ENCODE measurements at regions not wholly inside any gene's neighbourhood (a gene's known extent, or its start where the extent isn't known, plus 50 kb on each side); places are given as distances from the start of the nearest gene placed in this dataset.

DNA sequence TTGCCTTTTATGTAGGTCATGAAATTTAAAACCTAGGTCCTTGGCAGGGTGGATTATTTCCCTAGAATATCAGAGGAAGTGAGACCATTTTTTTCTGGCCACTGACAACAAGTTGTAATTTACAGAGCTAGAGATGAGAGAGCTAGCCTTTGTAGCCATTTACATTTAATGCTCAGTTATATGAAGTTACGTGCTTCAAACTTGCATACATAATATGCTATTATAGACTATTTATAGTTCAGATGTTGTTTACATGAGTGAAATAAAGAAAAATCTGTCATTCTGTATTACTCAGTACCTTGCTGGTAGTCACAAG is 234.9 kb upstream of the MBL2 start:
- no peak overlapping the region for H3K4me3 ChIP-seq (ENCODE audit: low read length)
- H3K27me3 ChIP-seq (ENCODE audit: control insufficient read depth, insufficient read depth, low read length) = no peaks in the 10 kb centered on the region
- no peak for DNase-seq
- no peaks in the 10 kb centered on the region for H3K9me3 ChIP-seq (replicated peaks; ENCODE audit: control insufficient read depth, low read depth, low read length)
- no peaks in the 10 kb centered on the region for H3K4me1 ChIP-seq (ENCODE audit: control insufficient read depth, insufficient read depth, low read length)
- no CpG with 5 or more reads among the region's 1 CpG for WGBS (ENCODE audit: insufficient coverage)
- no peak overlapping the region for H3K27ac ChIP-seq (ENCODE audit: low read length)
- H3K36me3 ChIP-seq (ENCODE audit: control insufficient read depth, insufficient read depth, low read length) = no peaks in the 10 kb centered on the region

DNA sequence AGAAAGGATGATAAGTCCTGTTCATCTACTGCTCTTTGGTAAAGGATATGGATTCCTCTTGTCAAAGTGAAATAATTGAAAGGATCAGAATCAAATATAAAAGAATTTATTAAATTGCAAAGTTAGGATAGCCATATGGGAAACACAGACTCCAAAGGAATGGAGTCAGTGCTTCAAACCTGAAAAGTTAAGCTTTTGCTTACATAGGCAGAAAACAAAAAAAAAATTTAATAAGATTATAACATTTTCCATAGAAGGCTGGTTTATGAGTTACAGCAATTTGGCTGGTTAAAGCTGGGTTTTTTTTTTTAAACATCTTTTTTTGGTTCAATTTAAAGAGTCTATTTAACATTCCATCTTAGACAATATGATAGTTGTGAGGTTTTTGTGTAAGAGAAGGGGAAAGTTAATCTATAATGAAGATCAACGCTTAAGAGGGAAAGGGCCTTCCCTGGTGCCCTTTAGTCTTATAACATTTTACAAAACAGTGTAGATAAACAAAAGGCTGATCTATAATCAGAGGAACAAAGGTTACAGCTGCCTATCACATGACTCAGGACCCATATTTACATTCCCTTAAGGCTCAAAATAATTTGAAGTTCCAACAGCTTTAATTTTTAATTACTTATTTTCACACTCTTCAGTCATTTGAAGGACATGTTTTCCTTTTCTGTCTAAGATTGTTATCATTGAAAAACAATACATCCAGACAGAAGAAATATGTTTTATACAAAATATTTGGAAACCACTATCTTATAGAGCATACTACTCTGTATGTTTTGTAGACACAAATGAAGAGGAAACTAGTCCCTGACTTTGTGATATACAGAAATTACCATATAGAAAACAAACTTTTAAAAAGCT is 234.3 kb upstream of the MBL2 start:
- no peaks in the 10 kb centered on the region for H3K9me3 ChIP-seq (replicated peaks; ENCODE audit: control insufficient read depth, low read depth, low read length)
- H3K4me3 ChIP-seq (ENCODE audit: low read length) = no peak overlapping the region
- H3K27me3 ChIP-seq (ENCODE audit: control insufficient read depth, insufficient read depth, low read length) = no peaks in the 10 kb centered on the region
- no peaks in the 10 kb centered on the region for H3K4me1 ChIP-seq (ENCODE audit: control insufficient read depth, insufficient read depth, low read length)
- H3K36me3 ChIP-seq (ENCODE audit: control insufficient read depth, insufficient read depth, low read length) = no peaks in the 10 kb centered on the region
- no peak for DNase-seq
- WGBS (ENCODE audit: insufficient coverage) = no CpG with 5 or more reads among the region's 1 CpG
- H3K27ac ChIP-seq (ENCODE audit: low read length) = no peak overlapping the region

DNA sequence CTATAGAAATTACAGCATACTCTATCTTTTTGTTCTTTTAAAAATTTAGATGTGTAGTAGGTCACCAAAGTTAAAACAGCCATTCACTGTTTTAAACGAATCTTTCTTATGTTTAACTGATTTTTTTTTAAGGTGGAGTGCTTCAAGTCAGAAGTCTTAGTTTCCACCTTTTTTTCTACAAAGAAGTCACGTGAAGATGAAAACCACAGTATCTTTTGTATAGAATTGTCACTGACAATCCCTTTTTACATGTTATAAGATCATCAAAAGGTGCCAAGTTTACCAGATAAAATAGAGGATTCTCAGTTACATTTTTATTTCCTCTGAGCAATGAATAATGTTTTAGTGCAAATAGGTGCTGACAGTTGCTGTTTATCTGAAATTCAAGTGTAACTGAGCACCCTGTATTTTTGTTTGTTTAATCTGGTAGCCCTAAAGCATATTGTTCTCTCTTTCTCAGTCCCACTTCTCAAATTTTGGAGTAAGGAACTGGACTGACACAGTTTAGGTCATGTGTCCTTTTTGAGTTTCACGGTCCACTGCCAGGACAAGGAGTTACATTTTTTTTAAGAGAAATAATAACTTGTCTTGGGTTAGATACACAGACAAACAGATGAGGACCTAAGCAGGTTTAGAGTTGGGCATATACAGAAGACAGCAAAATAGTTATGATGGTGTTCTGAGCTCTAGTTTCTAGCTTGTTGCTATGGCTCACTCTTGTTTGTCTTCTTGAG is 233.2 kb upstream of the MBL2 start:
- no peaks in the 10 kb centered on the region for H3K36me3 ChIP-seq (ENCODE audit: control insufficient read depth, insufficient read depth, low read length)
- no peak overlapping the region for H3K4me3 ChIP-seq (ENCODE audit: low read length)
- no peak overlapping the region for H3K27ac ChIP-seq (ENCODE audit: low read length)
- no peaks in the 10 kb centered on the region for H3K9me3 ChIP-seq (replicated peaks; ENCODE audit: control insufficient read depth, low read depth, low read length)
- no peaks in the 10 kb centered on the region for H3K27me3 ChIP-seq (ENCODE audit: control insufficient read depth, insufficient read depth, low read length)
- DNase-seq = no peak
- H3K4me1 ChIP-seq (ENCODE audit: control insufficient read depth, insufficient read depth, low read length) = no peaks in the 10 kb centered on the region
- 50% methylated on average over 1 of the region's 3 CpGs for WGBS (ENCODE audit: insufficient coverage)

DNA sequence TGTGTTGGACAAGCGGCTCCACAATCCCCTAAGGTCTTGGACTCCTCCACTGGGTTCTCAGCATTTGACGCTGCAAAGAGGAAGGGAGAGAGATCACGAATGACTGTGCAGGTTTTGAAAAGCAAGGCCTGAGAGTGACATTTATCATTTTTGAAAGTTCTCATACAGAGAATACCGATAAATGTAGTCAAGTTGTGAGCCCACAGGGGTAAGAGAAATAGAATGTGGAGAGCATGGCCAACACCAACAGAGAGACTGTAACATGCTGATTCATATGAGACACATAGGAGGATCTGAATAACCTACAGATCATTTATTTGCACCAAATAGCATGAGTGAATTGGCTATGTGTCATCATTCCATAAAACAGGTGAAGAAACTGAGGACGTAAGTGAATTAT is 230.5 kb upstream of the MBL2 start:
- Histone ChIP-seq H3K27ac (ENCODE audit: low read length) (no peak overlapping the region), H3K36me3 (ENCODE audit: control insufficient read depth, insufficient read depth, low read length) (no peaks in the 10 kb centered on the region), H3K4me3 (ENCODE audit: low read length) (no peak overlapping the region), H3K4me1 (ENCODE audit: control insufficient read depth, insufficient read depth, low read length) (no peaks in the 10 kb centered on the region), H3K27me3 (ENCODE audit: control insufficient read depth, insufficient read depth, low read length) (no peaks in the 10 kb centered on the region), H3K9me3 (replicated peaks; ENCODE audit: control insufficient read depth, low read depth, low read length) (no peaks in the 10 kb centered on the region)
- 59% methylated on average over 3 of the region's 5 CpGs for WGBS (ENCODE audit: insufficient coverage)
- DNase-seq = no peak

DNA sequence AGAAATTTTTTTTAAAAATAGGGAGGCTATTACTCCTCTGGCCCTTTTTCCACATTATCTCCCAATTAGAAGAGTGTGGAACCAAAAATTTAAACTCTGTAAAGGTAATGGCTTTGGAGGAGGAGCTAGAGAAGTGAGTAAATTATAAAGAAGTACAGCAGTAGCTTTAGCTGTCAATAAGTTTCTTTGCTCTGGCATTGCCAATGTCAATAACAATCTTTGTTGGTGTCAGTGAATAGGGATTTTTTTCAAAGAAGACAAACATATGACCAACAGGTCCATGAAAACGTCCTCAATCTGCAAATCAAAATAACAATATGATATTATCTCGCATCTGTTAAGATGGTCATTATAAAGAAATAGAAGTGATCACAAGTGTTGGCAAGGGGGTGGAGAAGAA is 227.1 kb upstream of the MBL2 start:
- Histone ChIP-seq H3K36me3 (ENCODE audit: control insufficient read depth, insufficient read depth, low read length) (no peaks in the 10 kb centered on the region), H3K27me3 (ENCODE audit: control insufficient read depth, insufficient read depth, low read length) (no peaks in the 10 kb centered on the region), H3K4me3 (ENCODE audit: low read length) (no peak overlapping the region), H3K4me1 (ENCODE audit: control insufficient read depth, insufficient read depth, low read length) (no peaks in the 10 kb centered on the region), H3K27ac (ENCODE audit: low read length) (no peak overlapping the region), H3K9me3 (replicated peaks; ENCODE audit: control insufficient read depth, low read depth, low read length) (no peaks in the 10 kb centered on the region)
- DNase-seq = no peak
- WGBS (ENCODE audit: insufficient coverage) = no CpG with 5 or more reads among the region's 2 CpGs

DNA sequence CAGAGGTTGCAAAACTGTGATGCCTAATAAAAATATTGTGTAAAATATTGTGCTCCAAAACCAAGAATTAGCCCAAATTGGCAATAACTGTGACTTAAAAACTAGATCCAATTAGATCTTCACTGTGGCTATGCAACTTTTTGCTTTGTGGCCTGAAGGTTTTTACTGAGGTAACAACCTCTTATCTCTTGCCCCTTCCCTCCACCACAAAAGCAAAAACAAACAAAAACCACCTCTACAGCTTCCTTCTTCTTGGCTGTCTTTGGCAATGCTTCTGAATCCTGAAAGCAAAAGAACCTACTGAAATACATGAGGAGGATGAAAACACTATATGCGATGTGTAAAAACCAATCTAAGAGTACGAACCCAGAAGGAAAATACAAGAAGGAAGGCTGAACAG is 226.7 kb upstream of the MBL2 start:
- H3K27me3 ChIP-seq (ENCODE audit: control insufficient read depth, insufficient read depth, low read length) = no peaks in the 10 kb centered on the region
- H3K27ac ChIP-seq (ENCODE audit: low read length) = no peak overlapping the region
- WGBS (ENCODE audit: insufficient coverage) = no CpG with 5 or more reads among the region's 2 CpGs
- no peaks in the 10 kb centered on the region for H3K9me3 ChIP-seq (replicated peaks; ENCODE audit: control insufficient read depth, low read depth, low read length)
- H3K4me1 ChIP-seq (ENCODE audit: control insufficient read depth, insufficient read depth, low read length) = no peaks in the 10 kb centered on the region
- DNase-seq = no peak
- no peak overlapping the region for H3K4me3 ChIP-seq (ENCODE audit: low read length)
- H3K36me3 ChIP-seq (ENCODE audit: control insufficient read depth, insufficient read depth, low read length) = no peaks in the 10 kb centered on the region

DNA sequence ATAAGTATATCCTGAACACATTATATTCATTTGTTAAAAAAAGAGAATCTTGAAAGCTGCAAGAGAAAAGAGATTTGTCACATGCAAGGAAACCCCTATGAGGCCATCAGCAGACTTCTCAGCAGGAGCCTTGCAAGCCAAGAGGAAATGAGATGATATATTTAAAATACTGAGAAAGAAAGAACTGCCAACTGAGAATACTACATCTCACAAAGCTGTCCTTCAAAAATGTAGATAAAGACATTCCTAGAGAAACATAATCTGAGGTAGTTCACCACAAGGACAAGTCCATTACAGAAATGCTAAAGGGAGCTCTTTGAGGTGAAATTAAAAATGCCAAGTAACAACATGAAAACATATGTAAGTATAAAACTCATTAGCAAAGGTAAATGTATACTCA is 224.4 kb upstream of the MBL2 start:
- Histone ChIP-seq H3K4me3 (ENCODE audit: low read length) (no peak overlapping the region), H3K36me3 (ENCODE audit: control insufficient read depth, insufficient read depth, low read length) (no peaks in the 10 kb centered on the region), H3K27ac (ENCODE audit: low read length) (no peak overlapping the region), H3K4me1 (ENCODE audit: control insufficient read depth, insufficient read depth, low read length) (no peaks in the 10 kb centered on the region), H3K9me3 (replicated peaks; ENCODE audit: control insufficient read depth, low read depth, low read length) (no peaks in the 10 kb centered on the region), H3K27me3 (ENCODE audit: control insufficient read depth, insufficient read depth, low read length) (no peaks in the 10 kb centered on the region)
- DNase-seq = no peak

DNA sequence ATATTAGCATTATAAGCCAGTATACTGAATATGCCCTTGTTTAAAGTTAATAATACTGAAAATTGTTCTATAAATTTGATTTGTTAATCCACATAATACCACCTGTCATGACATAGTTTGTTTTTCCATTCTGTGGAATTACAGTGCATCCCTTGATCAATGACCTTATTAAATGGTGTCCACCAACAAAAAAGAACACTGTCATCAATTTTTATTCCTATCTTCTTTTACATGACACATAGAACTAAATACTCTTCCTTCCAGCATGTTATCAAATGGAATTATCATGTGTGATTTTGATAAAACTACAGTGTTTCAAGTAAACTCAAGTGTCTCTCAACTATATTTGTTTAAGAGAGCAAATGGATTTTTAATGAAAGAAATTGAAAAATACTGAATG is 221.8 kb upstream of the MBL2 start:
- DNase-seq = no peak
- no peak overlapping the region for H3K27ac ChIP-seq (ENCODE audit: low read length)
- no peaks in the 10 kb centered on the region for H3K4me1 ChIP-seq (ENCODE audit: control insufficient read depth, insufficient read depth, low read length)
- H3K4me3 ChIP-seq (ENCODE audit: low read length) = no peak overlapping the region
- no peaks in the 10 kb centered on the region for H3K36me3 ChIP-seq (ENCODE audit: control insufficient read depth, insufficient read depth, low read length)
- H3K27me3 ChIP-seq (ENCODE audit: control insufficient read depth, insufficient read depth, low read length) = no peaks in the 10 kb centered on the region
- H3K9me3 ChIP-seq (replicated peaks; ENCODE audit: control insufficient read depth, low read depth, low read length) = no peaks in the 10 kb centered on the region

DNA sequence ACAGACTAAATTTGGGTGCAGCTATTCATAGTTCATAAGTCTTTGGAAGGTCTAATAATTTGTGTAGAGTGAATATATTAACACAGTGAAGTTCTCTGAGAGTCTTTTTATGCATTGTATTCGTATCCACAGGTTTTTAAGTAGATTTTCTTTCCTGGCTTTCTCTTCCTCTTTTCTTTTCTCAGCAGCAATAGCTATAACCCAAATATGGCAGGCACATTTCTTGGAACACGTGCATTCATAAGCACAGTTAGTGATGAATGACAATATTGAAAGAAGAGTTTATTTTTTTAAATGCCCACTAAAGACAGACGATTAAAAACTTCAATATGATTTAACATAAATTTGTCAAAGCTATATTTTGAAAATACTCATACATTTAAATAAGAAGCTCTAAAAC is 220.5 kb upstream of the MBL2 start:
- WGBS (ENCODE audit: insufficient coverage) = no CpG with 5 or more reads among the region's 3 CpGs
- no peak for DNase-seq
- Histone ChIP-seq H3K27ac (ENCODE audit: low read length) (no peak overlapping the region), H3K4me1 (ENCODE audit: control insufficient read depth, insufficient read depth, low read length) (no peaks in the 10 kb centered on the region), H3K36me3 (ENCODE audit: control insufficient read depth, insufficient read depth, low read length) (no peaks in the 10 kb centered on the region), H3K9me3 (replicated peaks; ENCODE audit: control insufficient read depth, low read depth, low read length) (no peaks in the 10 kb centered on the region), H3K27me3 (ENCODE audit: control insufficient read depth, insufficient read depth, low read length) (no peaks in the 10 kb centered on the region), H3K4me3 (ENCODE audit: low read length) (no peak overlapping the region)

DNA sequence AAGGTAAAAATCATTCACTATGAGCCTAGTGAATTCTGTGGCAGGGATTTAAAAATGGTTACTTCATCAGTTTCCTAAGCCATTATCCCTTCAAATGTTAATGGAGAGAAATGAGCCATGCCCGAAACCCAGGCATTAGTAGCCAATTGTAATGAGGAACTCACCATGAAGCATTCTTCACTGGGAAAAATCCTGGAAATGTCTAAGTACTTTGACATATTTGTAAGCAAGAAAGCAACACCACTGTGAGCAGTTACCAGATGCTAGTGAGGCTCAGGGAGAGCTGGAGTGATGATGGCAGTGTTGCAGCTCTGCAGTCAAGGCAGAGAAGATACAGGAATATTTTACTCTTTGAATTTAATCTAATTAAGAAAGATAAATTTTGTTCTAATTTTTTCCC is 220.0 kb upstream of the MBL2 start:
- H3K27me3 ChIP-seq (ENCODE audit: control insufficient read depth, insufficient read depth, low read length) = no peaks in the 10 kb centered on the region
- H3K27ac ChIP-seq (ENCODE audit: low read length) = no peak overlapping the region
- no peak for DNase-seq
- H3K9me3 ChIP-seq (replicated peaks; ENCODE audit: control insufficient read depth, low read depth, low read length) = no peaks in the 10 kb centered on the region
- WGBS (ENCODE audit: insufficient coverage) = 88% methylated on average over 1 of the region's 1 CpG
- H3K4me3 ChIP-seq (ENCODE audit: low read length) = no peak overlapping the region
- no peaks in the 10 kb centered on the region for H3K4me1 ChIP-seq (ENCODE audit: control insufficient read depth, insufficient read depth, low read length)
- no peaks in the 10 kb centered on the region for H3K36me3 ChIP-seq (ENCODE audit: control insufficient read depth, insufficient read depth, low read length)

Measured in muscle of leg (tissue), 3 donors.